GM19395 (cell line): ENCODE measurements at regions not wholly inside any gene's neighbourhood (a gene's known extent, or its start where the extent isn't known, plus 50 kb on each side); places are given as distances from the start of the nearest gene placed in this dataset.
A peak's percentile ranks its signal among the peaks of the same experiment; 100 is the strongest.

Source experiments
- ATAC-seq: cut with Tn5 transposase; IDR thresholded peaks from one replicate; pipeline ENCODE4 v1.9.1; 2021; ENCODE audit warnings: mild to moderate bottlenecking, moderate library complexity; ENCODE audit not compliant: unreplicated experiment

DNA sequence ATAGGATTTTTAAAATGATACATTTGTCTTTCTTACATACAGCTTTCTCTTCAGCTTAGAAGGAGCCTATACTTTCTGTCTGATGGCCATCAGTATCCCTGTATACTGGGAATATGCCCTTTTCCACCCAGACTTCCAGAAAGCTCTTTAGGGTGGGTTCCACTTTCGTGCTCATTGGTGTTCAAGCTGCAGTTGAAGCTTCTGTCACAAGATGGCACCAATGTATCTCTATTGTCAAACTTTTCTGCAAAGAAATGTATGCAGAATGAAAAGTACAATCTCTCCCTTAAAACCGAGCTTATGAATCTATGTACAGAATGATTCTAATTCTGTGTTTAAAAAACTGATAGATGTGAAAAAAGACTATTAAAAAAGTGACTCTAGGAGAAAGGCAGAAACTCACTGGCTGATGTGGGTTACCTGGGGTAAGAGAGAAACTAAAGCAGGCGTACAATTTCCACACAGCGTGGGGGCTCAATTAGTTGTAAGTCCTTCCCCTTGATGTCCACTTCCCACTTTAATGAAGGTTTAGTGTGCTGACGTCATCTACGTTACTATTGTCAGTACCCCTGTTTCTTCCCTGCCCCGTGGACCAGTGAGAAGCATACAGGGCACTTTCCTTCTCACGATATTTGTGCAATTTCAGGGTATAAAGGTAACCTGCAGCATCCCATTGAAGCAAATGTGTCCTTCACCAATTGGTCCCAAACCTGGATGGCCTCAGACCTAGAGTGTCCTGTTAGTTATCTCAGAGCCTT is 57.3 kb upstream of the TCEAL2 start:
- ATAC-seq = peak; percentile 63

DNA sequence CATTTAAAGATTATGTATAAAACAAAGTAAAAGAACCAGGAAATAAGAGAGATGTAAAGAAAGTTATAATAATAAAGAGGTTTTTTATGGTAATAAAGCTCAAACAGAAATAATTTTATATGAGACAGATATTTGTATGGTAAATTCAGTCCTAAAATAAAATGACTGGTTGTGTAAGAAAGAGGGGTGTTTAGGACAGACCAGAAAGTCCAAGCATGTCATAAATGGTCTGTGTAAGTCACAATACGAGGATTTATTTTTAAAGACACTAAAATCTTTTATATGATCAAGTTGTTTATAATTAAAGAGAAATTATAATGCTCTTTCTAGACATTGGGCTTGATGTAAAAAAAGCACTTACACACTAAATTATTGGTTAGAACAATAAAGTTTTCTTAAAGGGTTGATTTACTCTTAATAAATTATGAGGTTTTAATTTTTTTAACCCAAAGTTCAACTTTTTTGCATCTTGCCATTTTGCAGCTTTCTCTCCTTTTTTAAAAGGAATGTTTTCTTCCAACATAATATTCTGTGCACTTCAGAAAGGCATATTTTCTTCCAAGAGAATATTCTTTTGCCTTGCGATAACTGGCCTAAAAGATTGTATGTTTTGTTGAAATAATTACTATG is 61.9 kb upstream of the TCEAL2 start:
- ATAC-seq = no peak

DNA sequence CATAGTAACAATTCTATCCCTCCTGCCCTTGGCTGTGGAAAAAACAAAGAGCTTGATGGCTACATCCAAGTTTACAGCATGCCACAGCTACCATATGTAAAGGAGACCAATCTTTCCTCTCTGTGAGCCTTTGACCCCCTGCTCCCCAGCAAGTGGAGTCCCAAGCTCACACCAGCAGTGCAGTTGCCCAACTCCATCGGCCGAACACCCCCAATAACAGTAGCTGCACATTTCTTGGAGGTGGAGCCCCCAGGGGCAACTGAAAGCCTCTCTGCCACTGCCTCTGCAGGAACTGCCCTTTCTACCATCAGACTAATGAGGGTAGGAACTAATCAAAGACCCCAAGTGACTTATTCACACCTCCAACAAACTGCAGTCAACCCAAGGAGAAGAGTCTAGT is 81.0 kb upstream of the TCEAL2 start:
- ATAC-seq = no peak

DNA sequence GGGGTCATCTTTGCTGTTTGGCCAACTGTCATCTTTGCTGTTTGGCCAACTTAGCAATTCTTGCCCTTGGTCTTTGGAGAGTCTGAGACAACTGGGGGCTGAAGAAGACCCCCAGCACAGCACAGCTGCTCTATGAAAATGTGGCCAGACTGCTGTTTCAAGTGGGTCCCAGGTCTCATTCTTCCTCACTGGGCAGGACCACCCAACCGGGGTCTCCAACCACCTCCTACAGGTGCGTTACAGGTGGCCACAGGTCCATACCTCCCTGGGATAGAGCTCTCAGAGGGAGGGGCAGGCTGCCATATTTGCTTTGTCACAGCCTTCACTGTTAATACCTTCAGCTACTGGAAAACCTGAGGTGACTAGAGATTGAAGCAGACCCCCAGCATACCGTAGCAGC is 82.1 kb upstream of the TCEAL2 start:
- no peak for ATAC-seq

DNA sequence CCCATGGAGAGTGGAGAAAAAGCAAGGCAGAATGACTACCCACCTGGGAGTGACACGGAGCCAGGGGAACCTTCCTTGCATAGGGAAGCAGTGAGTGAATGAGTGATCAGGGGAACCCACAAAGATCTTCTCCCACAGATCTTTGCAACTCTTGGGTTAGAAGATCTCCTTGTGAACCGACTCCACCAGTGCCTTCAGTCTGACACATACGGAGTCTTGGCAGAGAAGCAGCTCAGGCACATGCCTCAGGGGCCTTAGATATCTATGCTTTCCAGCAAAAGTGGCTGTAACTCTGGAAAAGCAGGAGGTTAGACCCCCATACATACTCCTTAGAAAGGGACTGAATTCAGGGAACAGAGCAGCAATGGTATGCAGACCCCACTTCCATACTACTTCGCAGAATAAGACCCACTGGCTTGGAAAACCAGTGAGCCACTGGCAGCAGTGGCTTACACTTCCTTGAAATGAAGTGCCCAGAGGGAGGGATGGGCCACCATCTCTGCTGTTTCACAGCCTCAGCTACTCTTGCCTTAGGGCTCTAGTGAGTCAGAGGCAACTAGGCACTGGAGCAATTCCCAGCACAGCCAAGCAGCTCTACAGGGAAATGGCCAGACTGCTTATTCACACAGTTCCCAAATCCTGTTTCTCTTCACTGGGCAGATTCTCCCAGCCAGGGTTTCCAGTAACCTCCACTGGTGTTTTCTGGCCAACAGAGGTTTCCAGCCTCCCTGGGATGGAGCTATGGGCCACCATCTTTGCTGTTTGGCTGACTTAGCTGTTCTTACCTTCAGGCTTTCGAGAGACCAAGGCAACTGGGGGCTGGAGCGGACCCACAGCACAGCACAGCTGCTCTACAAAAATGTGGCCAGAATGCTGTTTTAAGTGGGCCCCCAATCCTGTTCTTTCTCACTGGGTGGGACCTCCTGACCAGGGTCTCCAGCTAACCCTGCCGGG is 82.8 kb upstream of the TCEAL2 start:
- no peak for ATAC-seq

DNA sequence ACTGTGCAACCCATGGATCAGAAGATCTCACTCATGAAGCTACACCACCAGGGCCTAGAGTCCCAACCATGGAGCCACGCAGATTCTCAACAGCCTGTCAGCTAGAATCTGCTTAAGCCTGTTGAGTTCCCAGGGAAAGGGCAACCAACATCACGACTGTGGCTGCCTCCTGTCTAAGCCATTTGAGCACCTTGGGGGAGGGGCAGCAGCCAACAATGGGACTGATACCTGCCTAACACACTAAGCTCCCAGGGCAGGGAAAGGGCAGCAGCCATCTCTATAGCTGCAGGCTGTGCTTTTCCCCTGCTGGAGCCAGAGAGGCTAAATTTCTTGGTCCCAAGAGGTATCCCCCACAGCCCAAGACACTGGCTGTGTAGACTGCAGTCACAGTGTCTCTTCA is 96.5 kb upstream of the TCEAL2 start:
- ATAC-seq = no peak

DNA sequence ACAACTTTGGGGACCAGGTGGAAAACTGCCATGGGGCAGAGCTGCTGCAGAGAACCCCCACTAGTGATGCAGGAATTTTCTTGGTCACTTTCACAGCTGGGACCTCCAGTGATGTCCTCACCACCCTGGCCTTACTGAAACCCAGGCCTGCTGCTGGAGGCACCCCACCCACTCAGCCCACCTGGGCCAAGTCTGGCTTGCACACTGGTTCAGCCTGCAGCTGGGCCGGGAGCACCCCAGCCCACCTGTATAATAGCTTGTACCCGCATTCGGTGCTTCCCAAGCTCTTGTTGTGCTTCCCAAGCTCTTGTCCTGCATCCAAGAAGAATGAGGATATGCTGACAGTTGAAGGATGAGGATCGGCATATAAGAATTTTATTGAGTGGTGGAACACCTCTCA is 86.4 kb upstream of the ZMAT1 start:
- no peak for ATAC-seq

DNA sequence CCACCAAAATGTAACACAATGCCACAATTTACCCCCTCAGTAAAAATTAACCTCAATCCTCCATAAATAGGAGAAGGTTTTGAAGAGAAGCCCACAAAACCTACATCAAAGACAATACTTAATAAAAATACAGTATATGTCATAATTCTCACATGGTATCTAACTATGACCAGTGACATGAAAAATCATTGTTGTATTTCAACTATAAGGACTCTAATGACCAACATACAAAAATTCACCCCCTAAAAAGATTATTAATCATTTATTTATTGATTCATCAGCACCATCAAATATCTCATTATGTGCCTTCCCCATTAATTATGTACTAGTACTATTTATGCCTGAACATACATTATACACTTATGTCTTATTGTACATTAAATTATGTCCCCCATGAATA is 77.1 kb upstream of the ZMAT1 start:
- ATAC-seq = no peak

DNA sequence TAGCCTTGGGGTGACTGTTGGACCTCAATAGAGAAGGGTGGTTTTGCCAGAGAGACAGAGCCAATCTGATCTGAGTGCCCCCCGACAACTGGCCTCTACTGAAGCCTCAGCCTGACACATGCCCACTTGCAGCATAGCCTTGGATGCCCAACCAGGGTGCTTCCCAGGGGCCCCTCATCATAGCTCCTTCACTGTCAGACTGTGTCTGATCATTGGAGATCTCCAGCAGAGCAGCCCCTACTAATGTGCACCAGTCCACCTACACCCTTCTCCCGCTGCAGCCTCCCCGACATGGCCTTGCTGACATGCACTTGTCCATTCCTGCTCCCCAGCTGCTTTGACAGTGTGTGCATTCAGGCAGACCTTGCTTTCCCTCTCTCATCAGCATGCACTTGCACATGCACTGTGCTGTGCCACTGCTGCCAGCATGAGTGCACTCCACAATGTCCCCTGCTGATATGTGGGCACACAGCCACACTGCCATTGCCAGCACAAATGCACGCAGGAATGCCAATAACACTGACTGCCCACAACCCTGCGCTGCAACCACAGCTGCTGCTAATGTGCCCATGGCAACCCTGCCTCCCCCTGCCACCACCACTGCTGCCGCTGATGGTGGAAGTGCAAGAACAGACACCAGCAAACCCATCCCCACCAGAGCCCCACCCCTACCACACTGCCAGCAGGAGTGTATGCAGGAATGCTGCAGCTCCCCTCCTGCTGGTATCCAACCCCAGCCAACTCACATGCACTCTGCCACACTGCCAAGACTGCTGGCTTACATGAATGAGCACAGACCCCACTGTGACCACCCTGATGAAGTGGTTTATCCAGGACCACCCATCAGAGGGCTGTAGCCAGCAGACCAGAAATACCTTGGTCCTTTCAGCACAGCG is 68.1 kb upstream of the ZMAT1 start:
- ATAC-seq = no peak

DNA sequence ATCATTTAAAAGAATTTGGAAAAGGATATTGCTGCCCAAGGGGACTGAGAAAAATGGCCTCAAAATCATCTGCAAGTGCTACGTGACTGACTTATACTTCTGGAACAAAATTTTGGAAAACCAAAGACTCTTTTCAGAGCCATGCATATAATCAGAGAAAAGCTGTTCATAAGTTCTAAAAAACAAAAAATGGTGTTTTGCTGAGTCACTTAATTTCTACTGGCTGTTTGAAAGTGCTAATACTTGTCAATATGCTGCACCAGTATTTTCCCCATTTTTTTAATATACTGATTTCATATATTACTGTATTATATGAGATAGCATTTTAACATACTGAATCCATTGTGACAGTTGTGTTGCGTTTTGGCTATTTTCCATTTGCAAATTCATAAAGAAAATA is 61.5 kb upstream of the ZMAT1 start:
- no peak for ATAC-seq

DNA sequence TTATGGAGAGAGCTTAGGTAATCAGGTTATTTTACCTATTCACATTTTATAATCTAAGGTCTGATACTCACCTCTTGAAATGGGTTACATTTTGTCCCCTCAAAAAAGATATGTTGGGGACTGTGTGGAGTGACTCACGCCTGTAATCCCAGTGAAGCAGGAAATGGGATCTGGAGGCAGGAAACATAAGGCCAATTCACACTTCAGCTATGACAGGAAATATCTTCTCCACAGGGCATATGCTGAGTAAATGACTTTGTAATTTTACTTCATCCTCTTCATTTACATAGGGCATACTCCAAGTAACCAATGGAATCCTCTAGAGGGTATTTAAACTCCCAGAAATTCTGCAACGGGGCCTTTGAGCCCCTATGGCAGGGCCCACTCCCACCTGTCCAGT is 54.8 kb upstream of the ZMAT1 start:
- no peak for ATAC-seq
